ENCODE measurements at regions not wholly inside any gene's neighbourhood (a gene's known extent, or its start where the extent isn't known, plus 50 kb on each side); places are given as distances from the start of the nearest gene placed in this dataset.

DNA sequence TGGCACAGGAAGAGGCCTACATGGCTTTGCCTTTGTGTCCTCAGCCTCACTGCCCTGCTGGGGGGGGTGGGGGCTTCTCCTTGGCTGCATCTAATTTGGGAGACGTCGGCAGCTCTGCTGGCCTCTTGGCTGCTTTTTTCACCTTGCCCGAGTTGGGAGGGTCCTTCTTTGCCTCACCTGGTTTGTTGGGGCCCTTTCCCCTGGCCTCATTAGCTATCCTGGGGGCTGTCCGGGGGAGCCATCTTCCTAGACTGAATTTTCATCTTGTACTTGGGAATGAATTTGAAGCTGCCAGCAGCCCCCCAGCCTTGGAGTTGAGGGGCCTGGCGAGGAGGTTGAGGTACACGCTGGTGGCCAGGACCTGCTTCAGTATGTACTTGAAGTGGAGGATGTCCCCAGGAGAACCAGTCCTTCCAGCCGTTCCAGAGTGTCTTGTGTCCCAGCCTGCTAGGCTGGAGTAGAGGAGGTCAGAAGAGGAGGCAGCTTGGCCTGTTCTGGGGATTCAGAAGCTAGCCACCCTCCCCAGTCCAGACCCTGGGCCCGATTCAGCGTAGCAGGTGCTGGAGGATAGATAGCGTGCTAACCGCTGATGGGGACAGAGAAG lies 70.7 kb upstream of the VASH1 start:
- Histone ChIP-seq H3K4me3 (no peak overlapping the region), H3K9me3 (peaks cover 7% of the 10 kb centered on the region)
- no peak for DNase-seq

DNA sequence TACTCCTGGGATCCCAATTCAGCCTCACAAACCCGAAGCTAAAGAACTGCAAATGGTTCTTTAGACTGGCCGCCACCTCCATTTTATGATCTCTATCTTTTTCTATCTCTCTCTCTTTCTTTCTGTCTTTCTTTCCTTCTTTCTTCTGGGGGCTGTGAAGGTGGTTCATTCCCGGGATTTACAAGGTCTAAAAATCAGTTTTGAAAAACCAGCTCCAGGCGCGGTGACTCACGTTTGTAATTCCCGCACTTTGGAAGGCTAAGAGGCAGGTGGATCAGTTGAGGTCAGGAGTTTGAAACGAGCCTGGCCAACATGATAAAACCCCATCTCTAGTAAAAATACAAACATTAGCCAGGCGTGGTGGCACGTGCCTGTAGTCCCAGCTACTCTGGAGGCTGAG lies 67.2 kb upstream of the VASH1 start:
- Histone ChIP-seq H3K4me1 (no peaks in the 10 kb centered on the region), H3K36me3 (no peaks in the 10 kb centered on the region), H3K27me3 (ENCODE audit: low read depth) (no peaks in the 10 kb centered on the region), H3K9me3 (no peaks in the 10 kb centered on the region), H3K4me3 (no peak overlapping the region), H3K27ac (no peak overlapping the region)
- intact Hi-C loops (cut with DNase I): no loop called here
- ATAC-seq: no peak
- no peak for TF ChIP-seq CTCF (IDR thresholded peaks at IDR 0.05)
- DNase-seq: no peak

More for the DNA sequence above, 70.7 kb upstream of the VASH1 start:
- Histone ChIP-seq H3K4me1 (no peaks in the 10 kb centered on the region), H3K27ac (no peak overlapping the region), H3K27me3 (ENCODE audit: low read depth) (no peaks in the 10 kb centered on the region), H3K36me3 (no peaks in the 10 kb centered on the region)
- intact Hi-C loops (cut with DNase I): no loop called here
- no peak for TF ChIP-seq CTCF (IDR thresholded peaks at IDR 0.05)
- no peak for ATAC-seq

DNA sequence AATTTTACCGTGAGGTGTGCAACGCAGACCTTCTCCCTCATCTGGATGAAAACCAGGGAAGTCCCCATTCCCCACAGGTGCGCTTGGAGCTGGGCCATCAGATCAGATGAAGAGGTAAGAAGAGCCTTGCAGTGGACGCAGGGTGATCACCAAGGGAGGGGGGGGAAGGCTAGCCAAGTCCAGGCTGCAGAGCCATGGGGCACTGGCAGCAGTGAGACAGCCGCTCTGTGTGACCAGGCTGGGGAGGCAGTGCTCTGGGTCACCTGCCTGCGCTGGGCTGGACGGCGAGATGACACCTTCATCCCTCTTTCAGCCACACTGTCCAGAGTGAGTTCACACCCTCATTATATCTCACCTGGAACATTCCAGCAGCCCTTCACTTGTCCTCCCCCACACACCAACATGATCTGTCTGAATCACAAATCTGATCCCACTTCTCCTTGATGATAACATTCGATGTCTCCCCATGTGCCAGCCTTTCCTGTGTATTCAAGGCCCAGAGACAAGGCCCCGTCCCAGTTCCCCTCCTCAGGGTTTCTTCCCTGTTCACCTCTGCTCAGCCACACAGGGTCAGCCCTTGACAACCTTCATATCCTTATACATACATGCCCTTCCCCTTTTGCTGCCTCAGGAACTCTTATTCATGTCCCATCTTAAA lies 65.9 kb upstream of the VASH1 start:
- TF ChIP-seq CTCF (IDR thresholded peaks at IDR 0.05): no peak
- no peak for DNase-seq
- intact Hi-C loops (cut with DNase I): no loop called here
- Histone ChIP-seq H3K36me3 (no peaks in the 10 kb centered on the region), H3K4me1 (no peaks in the 10 kb centered on the region), H3K4me3 (no peak overlapping the region), H3K27ac (no peak overlapping the region), H3K9me3 (no peaks in the 10 kb centered on the region), H3K27me3 (ENCODE audit: low read depth) (no peaks in the 10 kb centered on the region)
- ATAC-seq: no peak

DNA sequence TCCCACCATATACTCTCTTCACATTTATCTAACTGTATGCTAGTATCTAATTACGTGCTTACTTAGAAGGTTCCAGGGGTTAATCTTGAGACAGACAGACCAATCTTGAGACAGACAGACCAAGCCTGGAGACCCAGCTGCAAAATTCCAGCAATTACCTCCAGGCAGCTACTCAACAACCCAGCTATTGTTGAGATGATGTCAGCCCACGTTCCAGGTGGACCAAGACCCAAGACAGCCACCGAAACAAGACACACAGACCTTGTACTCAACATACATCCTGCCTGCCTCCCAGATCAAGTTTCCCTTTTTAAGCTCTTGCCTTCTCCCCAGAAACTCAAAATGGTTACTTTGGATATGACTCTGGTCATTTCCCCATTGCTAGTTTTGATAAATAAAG lies 64.9 kb upstream of the VASH1 start:
- intact Hi-C loops (cut with DNase I): no loop called here
- H3K4me3 ChIP-seq: no peak overlapping the region
- H3K9me3 ChIP-seq: no peaks in the 10 kb centered on the region
- H3K27ac ChIP-seq: no peak overlapping the region
- TF ChIP-seq CTCF (IDR thresholded peaks at IDR 0.05): no peak
- no peak for DNase-seq
- ATAC-seq: no peak
- no peaks in the 10 kb centered on the region for H3K4me1 ChIP-seq
- no peaks in the 10 kb centered on the region for H3K36me3 ChIP-seq
- no peaks in the 10 kb centered on the region for H3K27me3 ChIP-seq (ENCODE audit: low read depth)

GRCh38 chr14:76696791-76697190 lies 64.5 kb upstream of the VASH1 start:
- TF ChIP-seq CTCF (IDR thresholded peaks at IDR 0.05): no peak
- Histone ChIP-seq H3K27ac (no peak overlapping the region), H3K9me3 (no peaks in the 10 kb centered on the region), H3K4me3 (no peak overlapping the region), H3K4me1 (no peaks in the 10 kb centered on the region), H3K36me3 (no peaks in the 10 kb centered on the region), H3K27me3 (ENCODE audit: low read depth) (no peaks in the 10 kb centered on the region)
- intact Hi-C loops (cut with DNase I): no loop called here
- no peak for DNase-seq
- ATAC-seq: no peak
